GM21717 (cell line): ENCODE measurements at regions not wholly inside any gene's neighbourhood (a gene's known extent, or its start where the extent isn't known, plus 50 kb on each side); places are given as distances from the start of the nearest gene placed in this dataset.
"Not testable (repeated sequence)": the region's sequence is repeated elsewhere in the genome, so short reads cannot be mapped to it uniquely, and the experiment has no call there.

Experiments used
- ATAC-seq: cut with Tn5 transposase; IDR thresholded peaks from one replicate; pipeline ENCODE4 v1.9.1; 2021; ENCODE audit warnings: mild to moderate bottlenecking, moderate library complexity; ENCODE audit not compliant: unreplicated experiment

DNA sequence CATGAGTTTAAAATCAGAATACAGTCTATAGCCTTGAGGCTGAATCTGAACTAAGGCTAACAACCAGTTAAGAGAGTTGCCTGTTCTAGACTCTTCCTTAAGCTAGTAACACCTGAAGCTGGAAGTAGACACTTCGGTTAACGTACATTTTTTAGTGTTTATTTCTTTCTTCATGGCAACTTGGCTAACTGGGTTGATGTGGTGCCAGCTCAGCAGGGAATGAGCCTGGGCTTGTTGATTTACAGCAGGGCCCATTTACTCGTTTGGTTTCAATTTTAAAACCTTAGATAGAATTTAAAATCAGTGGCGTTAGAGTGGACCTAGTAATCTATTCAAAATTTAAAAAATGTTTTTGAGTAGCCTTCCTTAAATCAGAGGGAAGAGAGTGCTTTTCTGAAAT, 137.6 kb upstream of the ESX1 start:
- ATAC-seq: no peak

DNA sequence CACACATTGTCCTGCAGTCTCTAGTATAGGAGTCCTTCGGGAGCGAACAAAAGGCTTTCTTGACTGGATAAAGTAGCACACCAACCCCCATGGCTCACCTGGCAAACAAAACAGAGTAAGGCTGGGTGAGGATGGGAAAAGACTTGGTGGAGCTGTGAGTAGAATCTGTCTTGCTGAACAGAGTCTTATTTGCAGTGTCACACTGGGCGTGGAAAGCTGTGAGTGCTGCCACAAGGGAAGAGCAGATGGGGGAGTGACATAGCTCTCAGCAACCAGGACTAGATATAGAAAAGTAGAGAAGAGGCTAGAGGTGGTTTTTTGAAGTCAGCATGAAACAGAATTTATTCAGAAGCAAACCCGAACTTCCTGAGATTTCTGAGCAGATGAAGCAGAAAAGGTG, 137.2 kb upstream of the ESX1 start:
- no peak for ATAC-seq

DNA sequence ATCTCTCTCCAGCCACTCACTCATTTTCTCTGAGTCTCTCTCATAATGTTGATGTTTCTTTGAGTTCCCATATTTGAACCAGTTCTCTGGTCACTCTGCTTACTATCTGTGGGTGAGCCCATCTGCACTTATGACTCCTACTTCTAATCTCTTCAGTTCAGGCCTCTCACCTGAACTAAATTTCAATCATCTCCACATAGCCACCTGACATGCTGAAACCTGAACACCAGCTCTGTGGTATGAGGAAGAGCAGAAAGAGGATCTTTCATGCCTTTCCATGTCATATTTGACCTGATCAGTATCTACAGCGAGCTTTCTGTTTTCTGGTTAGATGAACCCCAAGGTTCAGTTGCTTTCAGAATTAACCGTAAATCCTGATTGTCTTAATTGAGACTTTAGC, 122.2 kb upstream of the ESX1 start:
- no peak for ATAC-seq

DNA sequence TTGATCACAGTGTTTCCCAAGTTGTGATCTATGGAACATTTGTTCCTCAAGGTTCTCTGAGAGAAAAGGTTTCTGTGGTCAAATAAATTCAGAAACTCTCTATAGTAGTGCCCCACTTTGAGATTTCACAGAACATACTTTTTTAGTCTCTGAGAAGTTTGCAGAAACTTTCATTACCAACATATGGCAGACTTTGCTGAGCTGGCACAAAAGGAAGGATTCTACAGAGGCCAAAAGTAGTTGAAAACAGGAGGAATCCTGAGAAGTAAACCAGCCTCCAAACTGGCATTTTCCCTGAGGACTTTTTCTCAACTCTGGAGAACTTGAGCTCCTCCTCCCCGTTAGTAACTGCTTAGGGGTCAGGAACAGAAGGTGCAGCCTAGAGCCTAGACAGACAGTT, 117.8 kb upstream of the ESX1 start:
- no peak for ATAC-seq

DNA sequence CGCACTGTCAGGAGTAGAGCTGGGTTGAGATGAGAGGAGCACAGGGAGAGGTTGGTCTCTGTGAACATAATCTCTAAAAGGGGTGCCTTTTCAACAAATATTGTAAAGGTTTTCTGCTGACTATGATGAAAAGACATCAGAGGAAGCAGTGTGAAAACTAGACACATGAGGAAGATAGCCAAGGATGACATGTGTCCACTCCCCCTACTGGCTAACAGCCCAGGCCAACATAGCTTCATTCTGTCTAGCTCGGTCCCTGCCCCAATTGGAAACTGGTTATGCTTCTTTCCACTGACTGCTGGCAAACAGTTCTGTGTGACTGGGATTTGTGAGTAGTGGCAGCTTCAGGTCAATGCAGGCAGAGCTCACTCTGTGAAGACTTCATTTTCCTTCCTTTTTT, 115.4 kb upstream of the ESX1 start:
- ATAC-seq: no peak

DNA sequence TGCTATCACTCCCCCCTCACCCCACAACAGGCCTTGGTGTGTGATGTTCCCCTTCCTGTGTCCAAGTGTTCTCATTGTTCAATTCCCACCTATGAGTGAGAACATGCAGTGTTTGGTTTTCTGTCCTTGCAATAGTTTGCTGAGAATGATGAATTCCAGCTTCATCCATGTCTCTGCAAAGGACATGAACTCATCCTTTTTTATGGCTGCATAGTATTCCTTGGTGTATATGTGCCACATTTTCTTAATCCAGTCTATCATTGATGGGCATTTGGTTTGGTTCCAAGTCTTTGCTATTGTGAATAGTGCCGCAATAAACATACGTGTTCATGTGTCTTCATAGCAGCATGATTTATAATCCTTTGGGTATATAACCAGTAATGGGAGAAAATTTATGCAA, 106.0 kb upstream of the ESX1 start:
- not testable (repeated sequence) for ATAC-seq

DNA sequence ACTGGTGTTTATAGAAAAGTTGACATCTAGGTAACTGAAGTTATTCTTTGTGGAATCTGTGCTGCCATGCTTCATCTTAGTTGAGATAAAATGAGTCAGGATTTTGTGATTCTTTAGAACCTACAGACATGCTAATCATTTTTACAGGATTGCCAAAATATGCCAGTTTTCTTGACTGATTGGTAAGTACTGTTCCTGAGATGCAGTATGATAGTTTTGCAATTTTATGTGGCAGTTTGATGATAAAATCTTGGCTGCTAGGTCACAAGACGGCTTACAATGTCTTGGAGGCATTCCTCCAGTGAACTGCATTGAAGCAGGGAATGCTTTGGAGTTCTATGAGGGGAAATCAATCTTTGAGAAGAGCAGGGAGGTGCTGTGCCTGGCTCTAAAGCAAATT, 104.4 kb upstream of the ESX1 start:
- no peak for ATAC-seq

DNA sequence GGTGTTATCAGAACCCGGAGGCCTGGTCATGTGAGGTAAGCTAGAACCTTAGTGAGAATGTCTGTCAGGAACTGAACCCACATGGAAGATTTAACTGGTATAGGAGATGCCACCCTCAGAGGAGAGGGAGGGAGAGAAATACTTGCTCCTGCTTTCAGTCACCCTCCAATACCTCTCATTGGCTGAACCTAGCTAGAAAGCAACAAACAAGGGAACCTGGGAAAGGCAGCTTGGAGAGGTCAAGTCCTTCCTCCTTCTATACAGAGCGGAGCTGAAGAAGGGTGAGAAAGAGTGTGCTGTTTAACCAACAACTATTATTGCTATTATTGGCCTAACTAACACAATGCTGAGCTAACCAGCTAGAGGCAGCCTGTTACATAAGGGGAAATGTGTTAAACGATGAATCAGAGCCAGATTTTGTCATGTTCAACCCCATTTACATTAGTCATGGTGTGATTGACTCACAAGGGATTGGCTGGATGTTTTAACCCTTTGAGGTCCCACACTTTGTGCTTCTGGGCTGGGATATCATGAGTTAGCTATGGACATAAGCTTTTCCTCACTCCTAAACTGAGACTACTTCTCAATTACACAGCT, 96.5 kb upstream of the ESX1 start:
- ATAC-seq: no peak

DNA sequence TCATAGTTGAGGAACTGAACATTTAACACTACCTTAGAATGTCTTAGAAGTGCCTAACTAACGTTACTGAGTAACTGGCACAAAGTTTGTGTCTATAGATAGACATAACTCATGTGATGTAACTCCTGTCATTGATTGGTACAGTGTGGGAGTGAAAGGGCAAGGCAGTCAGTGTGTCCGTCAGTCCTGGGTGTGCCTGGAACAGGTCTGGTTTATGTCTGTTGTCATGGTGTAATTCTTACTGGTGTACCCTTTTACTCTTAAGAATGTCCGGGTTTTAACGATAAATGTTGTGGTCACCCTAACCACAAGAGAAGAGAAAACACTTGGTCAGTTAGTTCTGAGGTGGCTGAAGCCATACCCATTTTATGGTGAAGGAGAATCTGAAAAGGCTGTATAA, 93.1 kb upstream of the ESX1 start:
- no peak for ATAC-seq

DNA sequence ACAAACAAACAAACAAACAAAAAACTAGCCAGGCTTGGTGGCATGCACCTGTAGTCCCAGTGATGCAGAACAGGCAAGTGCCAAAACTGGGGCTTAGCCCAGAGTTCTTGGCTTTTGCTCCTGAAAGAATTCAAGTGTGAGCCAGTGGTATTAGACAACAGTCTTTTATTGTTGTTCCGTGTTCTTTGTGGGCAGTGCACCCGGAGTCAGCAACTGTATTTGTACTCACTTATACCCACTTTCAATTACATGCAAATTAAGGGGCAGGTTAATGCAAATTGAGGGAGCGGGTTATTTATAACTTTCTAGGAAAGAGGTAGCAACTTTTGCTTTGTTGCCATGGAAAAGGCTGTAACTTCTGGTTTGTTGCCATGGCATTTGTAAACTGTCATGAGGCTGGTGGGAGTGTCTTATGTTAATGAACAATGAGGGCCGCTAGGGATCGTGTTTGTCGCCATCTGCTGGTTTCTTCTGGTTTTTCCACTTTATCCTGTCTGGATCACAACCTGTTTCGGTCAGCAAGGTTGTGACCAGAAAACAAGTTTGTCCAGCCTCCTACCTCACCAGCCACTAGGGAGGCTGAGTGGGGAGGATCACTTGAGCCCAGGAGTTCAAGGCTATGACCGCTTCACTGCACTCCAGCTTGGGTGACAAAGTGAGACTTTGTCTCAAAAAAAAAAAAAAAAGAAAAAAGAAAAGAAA, 88.8 kb upstream of the ESX1 start:
- peak; percentile 90 for ATAC-seq

DNA sequence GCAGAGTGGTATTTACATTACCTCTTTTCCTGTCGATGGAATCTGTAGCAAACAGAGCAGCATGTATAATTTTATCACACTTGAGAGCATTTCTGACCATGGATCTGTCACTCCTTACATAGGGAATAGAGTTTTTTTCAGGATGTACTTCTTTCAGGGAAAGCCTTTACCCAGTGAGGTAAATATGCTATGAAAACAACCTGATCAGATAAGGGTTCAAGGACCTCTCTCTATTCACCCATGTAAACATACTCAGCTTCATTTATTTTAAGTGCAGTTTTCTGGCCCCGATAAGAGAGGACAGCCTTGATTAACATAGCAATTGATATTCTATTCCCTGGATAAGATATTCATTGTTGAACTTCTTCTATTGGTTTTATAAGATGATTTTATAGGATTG, 87.3 kb upstream of the ESX1 start:
- ATAC-seq: no peak

DNA sequence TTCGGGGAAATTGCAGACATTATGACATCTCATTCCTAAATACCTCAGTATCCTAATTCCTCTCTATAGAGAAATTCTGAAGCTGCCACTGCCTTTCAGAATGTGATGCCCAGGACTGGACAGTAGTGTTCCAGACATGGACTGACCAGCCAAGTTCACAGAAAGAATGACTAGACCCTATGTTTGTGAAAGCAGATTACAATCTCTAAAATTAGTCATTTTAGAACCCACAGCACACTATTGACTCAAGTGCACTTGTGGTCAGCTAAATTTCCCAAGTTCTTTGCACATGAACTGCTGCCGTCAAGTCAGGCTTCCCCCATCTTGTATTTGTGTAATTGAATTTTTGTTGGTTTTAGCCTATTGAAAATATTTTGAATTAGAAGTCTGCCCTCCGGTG, 81.0 kb upstream of the ESX1 start:
- no peak for ATAC-seq

DNA sequence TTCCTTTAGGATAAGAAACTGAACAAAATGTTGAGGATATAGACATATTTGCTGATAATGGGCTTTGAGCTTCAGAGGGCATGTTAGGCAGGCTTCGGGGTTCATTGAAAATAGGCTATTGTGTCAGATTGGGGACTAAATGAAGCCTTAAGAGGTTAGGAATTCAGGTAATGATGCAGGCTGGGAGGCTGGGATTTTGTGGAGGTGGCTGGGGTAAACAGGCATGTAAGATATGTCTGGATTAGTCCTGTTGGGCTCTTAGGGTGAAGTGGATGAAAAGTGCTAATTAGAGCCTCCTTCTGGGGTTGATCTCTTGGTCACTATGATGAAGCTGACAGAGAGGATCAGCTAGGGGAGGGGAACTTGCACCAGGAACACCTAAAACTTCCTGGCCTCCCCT, 80.2 kb upstream of the ESX1 start:
- ATAC-seq: no peak

DNA sequence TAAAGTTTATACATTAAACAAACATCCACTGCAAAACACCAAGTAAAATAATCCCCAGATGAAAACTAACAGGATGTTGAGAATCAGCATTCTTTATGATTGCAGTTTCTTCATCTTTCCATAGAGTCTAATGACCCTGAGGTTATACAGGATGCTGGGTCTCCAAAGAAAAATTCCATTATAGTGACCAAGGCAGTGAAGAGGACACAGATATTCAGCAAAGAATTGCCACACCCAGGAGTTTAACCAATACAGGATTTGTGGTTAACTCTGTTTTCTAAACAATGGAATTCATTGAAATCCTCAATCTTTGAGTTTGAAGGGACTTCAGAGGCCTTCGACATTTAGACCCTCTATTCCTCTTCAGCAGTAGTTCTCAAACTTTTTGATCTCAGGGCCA, 76.2 kb upstream of the ESX1 start:
- no peak for ATAC-seq

DNA sequence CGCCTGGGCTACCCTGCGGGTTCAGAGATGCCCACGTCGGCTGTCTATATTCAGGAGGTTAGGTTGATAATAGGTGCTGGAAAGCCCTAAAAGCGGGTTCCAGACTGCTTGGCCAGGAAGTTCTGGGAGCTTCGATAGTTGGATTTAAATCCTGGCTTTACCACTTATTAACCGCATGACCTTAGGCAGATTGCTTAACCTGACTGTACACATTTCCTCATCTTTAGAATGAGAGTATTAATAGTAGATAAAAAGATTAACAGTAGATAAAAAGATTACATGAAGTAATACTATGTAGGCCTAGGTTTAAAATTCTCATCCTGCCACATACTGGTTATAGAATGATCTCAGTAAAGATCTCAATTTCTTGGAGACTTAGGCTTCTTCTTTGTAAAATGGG, 75.0 kb upstream of the ESX1 start:
- no peak for ATAC-seq

DNA sequence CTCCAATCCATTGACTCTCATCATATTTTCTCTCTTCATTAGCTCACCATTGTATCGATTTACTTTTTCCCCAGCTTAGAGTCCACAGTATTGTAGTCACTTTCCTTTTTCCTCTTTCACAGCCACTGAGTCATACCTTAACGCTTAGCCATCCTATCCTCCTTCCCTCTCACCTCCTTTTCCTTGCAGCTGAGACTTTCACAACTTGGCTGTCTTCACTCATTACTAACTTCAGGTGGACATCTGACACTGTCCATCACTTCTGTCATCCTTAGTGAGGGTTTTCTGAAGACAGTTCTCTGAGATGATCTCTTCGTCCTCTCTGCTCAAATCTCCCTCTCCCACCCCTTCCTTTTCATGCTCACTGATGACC, 70.5 kb upstream of the ESX1 start:
- no peak for ATAC-seq

DNA sequence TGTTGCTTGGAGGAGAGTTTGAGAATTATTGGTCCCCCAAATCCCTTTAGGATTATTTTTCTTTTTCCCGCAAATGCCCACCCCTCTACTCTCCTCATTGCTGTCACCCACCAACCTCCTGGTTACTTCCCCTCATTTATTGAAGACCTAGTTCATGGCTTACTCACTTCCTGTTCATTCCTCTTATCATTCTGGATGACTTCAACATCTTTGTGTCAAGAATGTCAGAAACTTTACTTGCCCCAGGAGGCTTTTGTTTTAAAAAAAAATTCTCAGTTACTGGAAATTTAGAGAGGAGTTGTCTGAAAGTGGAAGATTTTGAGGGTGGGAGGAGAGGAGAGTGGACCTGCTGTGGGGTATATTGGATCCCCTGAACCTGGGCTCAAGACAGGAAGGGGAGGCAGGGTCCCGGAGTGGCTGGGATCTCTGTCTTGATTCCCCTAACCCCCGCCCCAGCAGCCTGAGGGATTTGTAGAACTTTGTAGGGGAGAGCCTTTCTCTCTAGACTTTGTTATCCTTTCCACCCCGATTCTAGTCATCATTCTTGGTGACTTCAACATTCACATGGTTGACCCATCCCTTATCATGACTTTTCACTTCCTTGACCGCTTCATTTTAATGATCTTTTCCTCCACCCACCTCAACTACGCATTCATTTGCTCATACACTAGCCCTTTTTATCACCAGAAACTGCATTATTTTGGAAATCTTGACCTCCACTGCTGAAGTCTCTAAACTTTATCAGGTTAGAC, 69.9 kb upstream of the ESX1 start:
- no peak for ATAC-seq

DNA sequence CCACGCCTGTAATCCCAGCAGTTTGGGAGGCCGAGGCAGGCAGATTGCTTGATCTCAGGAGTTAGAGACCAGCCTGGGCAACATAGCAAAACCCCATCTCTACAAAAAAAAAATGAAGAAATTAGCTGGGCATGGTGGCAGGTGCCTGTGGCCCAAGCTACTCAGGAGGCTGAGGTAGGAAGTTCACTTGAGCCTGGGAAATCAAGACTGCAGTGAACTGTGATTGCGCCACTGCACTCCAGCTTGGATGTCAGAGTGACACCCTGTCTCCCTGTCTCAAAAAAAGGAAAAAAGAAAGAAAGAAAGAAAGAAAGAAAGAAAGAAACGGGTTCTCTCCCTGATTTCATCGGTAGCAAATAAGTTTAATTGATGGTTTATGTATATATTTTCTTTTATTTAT, 64.6 kb upstream of the ESX1 start:
- ATAC-seq: no peak

DNA sequence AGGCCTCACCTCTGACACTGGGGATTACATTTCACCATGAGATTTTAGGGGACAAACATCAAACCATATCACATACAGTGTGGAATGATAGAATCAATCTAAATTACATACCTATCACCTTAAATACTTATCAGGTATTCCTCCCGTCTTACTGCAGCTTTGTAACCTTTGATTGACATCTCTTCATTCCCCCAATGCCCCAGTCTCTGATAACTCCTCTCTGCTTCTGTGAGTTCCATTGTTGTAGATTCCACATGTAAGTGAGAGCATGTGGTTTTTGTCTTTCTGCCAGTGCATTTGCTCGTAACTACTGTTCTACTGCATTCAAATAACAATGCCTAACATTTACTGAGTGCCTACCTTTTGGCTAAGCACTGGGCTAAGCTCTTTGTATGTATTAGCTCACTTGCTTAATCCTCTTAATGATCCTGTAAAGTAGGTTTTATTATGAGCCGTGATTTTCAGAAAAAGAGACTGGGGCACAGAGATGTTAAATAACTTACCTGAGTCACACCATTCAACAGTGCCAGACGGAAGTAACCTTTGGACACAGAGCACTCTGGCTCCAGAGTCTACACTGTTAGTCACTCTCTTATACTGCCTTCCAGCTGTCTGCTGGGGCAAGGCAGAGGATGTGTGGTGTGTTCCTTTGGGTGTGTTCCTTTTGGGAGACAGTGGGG, 63.7 kb upstream of the ESX1 start:
- no peak for ATAC-seq

DNA sequence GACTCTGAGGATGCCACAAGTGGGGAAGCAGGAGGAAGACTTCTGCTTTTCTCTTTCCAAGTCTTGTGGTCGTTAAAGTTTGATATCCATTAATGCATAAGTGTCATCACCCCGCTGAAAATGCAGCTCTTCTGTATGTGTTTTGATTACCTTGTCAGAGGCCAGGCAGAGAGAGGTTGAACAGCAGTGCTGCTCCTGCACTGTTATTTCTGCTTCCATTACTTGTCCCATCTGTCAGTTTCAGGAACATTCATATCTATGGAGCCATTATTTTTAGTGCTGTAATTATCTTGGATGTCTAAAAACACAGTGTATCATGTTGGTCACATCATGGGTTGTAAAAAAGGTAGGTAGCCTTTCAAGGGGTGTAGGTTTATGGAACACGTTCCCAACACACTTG, 62.0 kb upstream of the ESX1 start:
- no peak for ATAC-seq

DNA sequence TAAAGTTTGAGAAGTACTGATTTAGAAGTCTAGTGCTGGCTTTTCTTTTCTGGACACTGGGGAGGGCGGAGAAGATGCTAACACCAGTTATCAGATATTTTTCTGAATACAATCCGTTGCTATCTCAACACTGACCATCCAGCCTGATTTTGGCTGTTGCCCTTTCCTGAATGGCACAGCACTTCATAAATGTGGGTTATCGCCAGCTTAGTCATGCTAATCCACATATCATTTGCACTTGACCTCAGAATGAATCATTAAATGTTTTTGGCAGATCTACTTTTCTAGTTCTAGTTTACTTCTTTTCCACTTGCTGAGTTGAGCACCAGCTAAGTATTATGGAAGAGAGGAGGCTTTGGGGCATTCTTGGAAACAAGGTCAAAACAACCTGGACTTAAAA, 60.8 kb upstream of the ESX1 start:
- ATAC-seq: no peak

DNA sequence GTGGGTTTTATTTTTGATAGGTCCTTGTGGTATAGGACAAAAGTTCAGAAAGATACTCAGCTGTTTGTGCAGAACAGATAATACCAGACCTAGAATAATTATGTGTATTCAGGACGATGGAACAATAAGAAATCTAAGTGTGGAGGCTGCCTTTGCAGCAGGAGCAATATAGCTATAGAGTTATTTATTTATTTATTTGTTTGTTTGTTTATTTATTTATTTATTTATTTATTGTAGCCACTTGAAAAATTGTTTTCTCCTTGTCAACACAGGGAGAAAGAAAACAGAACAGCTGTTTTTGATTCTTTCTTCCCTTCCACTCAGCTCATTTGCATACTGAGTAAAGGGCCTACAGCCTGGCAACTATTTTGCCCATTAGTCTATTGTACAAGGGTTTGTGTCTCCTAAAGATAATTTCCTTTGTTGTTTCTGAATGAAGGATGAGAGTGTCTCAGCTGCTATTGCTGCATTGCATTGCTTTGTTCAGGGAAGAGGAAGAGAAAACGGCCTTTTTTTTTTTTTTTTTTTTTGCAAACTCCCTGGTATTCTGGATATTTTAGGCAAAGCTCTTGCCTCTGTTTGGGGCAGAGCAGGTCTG, 56.0 kb upstream of the ESX1 start:
- ATAC-seq: no peak
